TTC549 (cell line): ENCODE measurements at regions not wholly inside any gene's neighbourhood (a gene's known extent, or its start where the extent isn't known, plus 50 kb on each side); places are given as distances from the start of the nearest gene placed in this dataset.

Source experiments
- FAIRE-seq: peaks from 2 replicates; lab custom pipeline; 2012; peaks lifted over from hg19 to GRCh38; lab: Jason Lieb, UNC

GRCh38 chr18:75897386-75897785 lies 469.9 kb upstream of the SMIM21 start:
- no peak for FAIRE-seq

- FAIRE-seq, result no peak
These were observed 469.4 kb upstream of the SMIM21 start for GRCh38 chr18:75896865-75897264.

GRCh38 chr18:75895135-75895534 lies 467.6 kb upstream of the SMIM21 start:
- FAIRE-seq, result no peak

GRCh38 chr18:75884728-75885127 lies 457.2 kb upstream of the SMIM21 start:
- FAIRE-seq, result no peak

GRCh38 chr18:75880925-75881504 lies 453.5 kb upstream of the SMIM21 start:
- no peak for FAIRE-seq

GRCh38 chr18:75880266-75880665 lies 452.8 kb upstream of the SMIM21 start:
- no peak for FAIRE-seq

- FAIRE-seq, result no peak
These were observed 451.7 kb upstream of the SMIM21 start for GRCh38 chr18:75879196-75879595.

GRCh38 chr18:75875559-75875958 lies 448.1 kb upstream of the SMIM21 start:
- FAIRE-seq, result no peak

- no peak for FAIRE-seq
These were observed 447.0 kb upstream of the SMIM21 start for GRCh38 chr18:75874401-75875089.

GRCh38 chr18:75871596-75871995 lies 444.1 kb upstream of the SMIM21 start:
- no peak for FAIRE-seq

- FAIRE-seq, result no peak
These were observed 441.7 kb upstream of the SMIM21 start for GRCh38 chr18:75869162-75869561.

- FAIRE-seq, result no peak
These were observed 440.5 kb upstream of the SMIM21 start for GRCh38 chr18:75868031-75868430.

- no peak for FAIRE-seq
These were observed 438.1 kb upstream of the SMIM21 start for GRCh38 chr18:75865639-75866038.

- no peak for FAIRE-seq
These were observed 437.3 kb upstream of the SMIM21 start for GRCh38 chr18:75864816-75865215.

GRCh38 chr18:75863696-75864095 lies 436.2 kb upstream of the SMIM21 start:
- no peak for FAIRE-seq

GRCh38 chr18:75862458-75862857 lies 435.0 kb upstream of the SMIM21 start:
- no peak for FAIRE-seq

- FAIRE-seq, result no peak
These were observed 432.7 kb upstream of the SMIM21 start for GRCh38 chr18:75860166-75860565.

- no peak for FAIRE-seq
These were observed 432.0 kb upstream of the SMIM21 start for GRCh38 chr18:75859533-75859932.

- no peak for FAIRE-seq
These were observed 431.3 kb upstream of the SMIM21 start for GRCh38 chr18:75858754-75859153.

GRCh38 chr18:75857558-75857957 lies 430.1 kb upstream of the SMIM21 start:
- FAIRE-seq, result no peak

- no peak for FAIRE-seq
These were observed 427.3 kb upstream of the SMIM21 start for GRCh38 chr18:75854808-75855207.

GRCh38 chr18:75854174-75854573 lies 426.7 kb upstream of the SMIM21 start:
- no peak for FAIRE-seq

GRCh38 chr18:75846321-75846720 lies 418.8 kb upstream of the SMIM21 start:
- no peak for FAIRE-seq

GRCh38 chr18:75845413-75845812 lies 417.9 kb upstream of the SMIM21 start:
- no peak for FAIRE-seq
